ENCODE measurements at regions not wholly inside any gene's neighbourhood (a gene's known extent, or its start where the extent isn't known, plus 50 kb on each side); places are given as distances from the start of the nearest gene placed in this dataset.

GRCh38 chr19:33953023-33953422 is 156.4 kb downstream of the KCTD15 start:
- TF ChIP-seq YY1 (IDR thresholded peaks at IDR 0.05; ENCODE audit: insufficient read depth, insufficient read length) (no peak), ZNF274 (IDR thresholded peaks at IDR 0.05; ENCODE audit: low read depth, low read length) (no peak)
